ENCODE measurements at regions not wholly inside any gene's neighbourhood (a gene's known extent, or its start where the extent isn't known, plus 50 kb on each side); places are given as distances from the start of the nearest gene placed in this dataset.

DNA sequence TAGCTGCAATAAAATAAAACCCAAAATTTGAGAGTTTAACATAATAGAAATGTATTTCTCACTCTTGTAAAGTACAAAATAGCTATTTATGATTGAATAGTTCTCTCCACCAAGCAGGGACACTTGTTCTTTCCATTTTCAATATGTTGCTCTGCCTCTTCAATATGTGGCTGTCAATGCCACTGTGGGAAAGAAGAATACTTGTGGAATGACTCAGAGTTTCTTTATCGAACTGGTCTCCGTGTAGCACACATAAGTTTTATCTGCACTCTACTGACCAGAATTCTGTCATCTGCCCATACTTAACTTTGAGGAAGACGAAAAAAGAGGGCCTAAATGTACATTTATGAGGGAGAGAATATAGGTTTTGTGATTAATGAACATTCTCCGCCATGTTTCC lies 256.9 kb downstream of the ATXN7L3B start:
- no peaks in the 10 kb centered on the region for H3K9me3 ChIP-seq
- H3K4me1 ChIP-seq: no peaks in the 10 kb centered on the region
- intact Hi-C loops (cut with DNase I): no loop called here
- TF ChIP-seq POLR2A (IDR thresholded peaks at IDR 0.05) (no peak), POLR2AphosphoS5 (IDR thresholded peaks at IDR 0.05) (no peak), CTCF (IDR thresholded peaks at IDR 0.05) (no peak), EP300 (IDR thresholded peaks at IDR 0.05) (no peak)
- no peak for DNase-seq
- no peaks in the 10 kb centered on the region for H3K36me3 ChIP-seq
- H3K27ac ChIP-seq: no peak overlapping the region
- 85 to 91% methylated on average over 4 of the region's 4 CpGs for WGBS, 2 donors
- no peak overlapping the region for H3K4me3 ChIP-seq
- H3K27me3 ChIP-seq: no peaks in the 10 kb centered on the region

- H3K9me3 ChIP-seq: no peaks in the 10 kb centered on the region
- intact Hi-C loops (cut with DNase I): no loop called here
- WGBS, 2 donors: 32 to 67% methylated on average over 2 of the region's 2 CpGs
- no peak for DNase-seq
- TF ChIP-seq POLR2AphosphoS5 (IDR thresholded peaks at IDR 0.05): no peak
- TF ChIP-seq POLR2A (IDR thresholded peaks at IDR 0.05): no peak
- no peak for TF ChIP-seq EP300 (IDR thresholded peaks at IDR 0.05)
- TF ChIP-seq CTCF (IDR thresholded peaks at IDR 0.05): no peak
- H3K4me3 ChIP-seq: no peak overlapping the region
- H3K4me1 ChIP-seq: no peaks in the 10 kb centered on the region
- no peaks in the 10 kb centered on the region for H3K36me3 ChIP-seq
- H3K27me3 ChIP-seq: no peaks in the 10 kb centered on the region
- H3K27ac ChIP-seq: no peak overlapping the region
Observed at GRCh38 chr12:74801625-74802024, 264.0 kb downstream of the ATXN7L3B start.

GRCh38 chr12:74816398-74817175 lies 279.0 kb downstream of the ATXN7L3B start:
- no peak for DNase-seq
- intact Hi-C loops (cut with DNase I): no loop called here
- no peaks in the 10 kb centered on the region for H3K4me1 ChIP-seq
- TF ChIP-seq EP300 (IDR thresholded peaks at IDR 0.05) (no peak), POLR2A (IDR thresholded peaks at IDR 0.05) (no peak), POLR2AphosphoS5 (IDR thresholded peaks at IDR 0.05) (no peak), CTCF (IDR thresholded peaks at IDR 0.05) (no peak)
- 88 to 95% methylated on average over 10 of the region's 10 CpGs for WGBS, 2 donors
- no peaks in the 10 kb centered on the region for H3K27me3 ChIP-seq
- no peaks in the 10 kb centered on the region for H3K36me3 ChIP-seq
- no peak overlapping the region for H3K4me3 ChIP-seq
- no peak overlapping the region for H3K27ac ChIP-seq
- no peaks in the 10 kb centered on the region for H3K9me3 ChIP-seq

DNA sequence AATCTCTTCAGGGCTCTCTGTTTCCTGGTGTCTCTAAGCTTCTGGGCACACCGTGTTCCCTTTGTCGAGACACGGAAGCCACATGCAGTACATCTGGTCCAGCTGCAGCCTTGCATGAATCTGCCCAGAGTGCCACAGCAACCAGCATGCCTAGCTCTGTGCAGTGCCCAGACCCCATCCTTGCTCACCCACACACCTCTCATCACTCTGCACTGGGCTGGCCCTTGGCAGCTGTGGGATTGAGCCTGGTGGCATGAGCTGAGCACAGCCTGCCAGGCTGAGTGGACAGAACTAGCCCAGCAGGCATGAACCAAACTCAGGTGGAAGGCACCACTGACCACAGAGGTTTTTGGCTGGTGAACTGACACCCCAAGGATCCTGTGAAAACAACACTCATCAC lies 279.9 kb downstream of the ATXN7L3B start:
- no peaks in the 10 kb centered on the region for H3K4me1 ChIP-seq
- intact Hi-C loops (cut with DNase I): no loop called here
- H3K27ac ChIP-seq: no peak overlapping the region
- 97% methylated on average over 3 of the region's 3 CpGs for WGBS, 2 donors
- H3K36me3 ChIP-seq: no peaks in the 10 kb centered on the region
- no peak for DNase-seq
- no peaks in the 10 kb centered on the region for H3K27me3 ChIP-seq
- TF ChIP-seq EP300 (IDR thresholded peaks at IDR 0.05): no peak
- TF ChIP-seq POLR2AphosphoS5 (IDR thresholded peaks at IDR 0.05): no peak
- TF ChIP-seq CTCF (IDR thresholded peaks at IDR 0.05): no peak
- no peak for TF ChIP-seq POLR2A (IDR thresholded peaks at IDR 0.05)
- H3K4me3 ChIP-seq: no peak overlapping the region
- H3K9me3 ChIP-seq: no peaks in the 10 kb centered on the region

DNA sequence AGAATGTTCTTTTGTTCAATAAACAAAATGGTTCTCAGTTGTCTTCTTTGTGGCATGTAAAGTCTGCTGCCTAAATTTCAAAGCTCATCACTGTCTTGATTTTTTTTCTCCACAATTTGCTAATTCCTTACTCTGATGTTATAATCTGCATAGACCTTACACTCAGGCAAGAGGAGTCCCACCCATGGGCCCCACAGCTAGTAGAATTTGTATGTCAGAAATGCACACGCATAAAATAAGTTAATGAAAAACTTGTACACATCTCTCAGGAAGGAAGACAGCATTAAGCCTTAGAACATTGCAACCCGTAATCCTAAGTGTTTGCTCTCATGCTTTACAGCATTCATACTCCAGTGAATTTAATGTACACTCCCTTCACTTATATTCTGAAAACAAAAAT lies 280.8 kb downstream of the ATXN7L3B start:
- Histone ChIP-seq H3K9me3 (no peaks in the 10 kb centered on the region), H3K27me3 (no peaks in the 10 kb centered on the region), H3K36me3 (no peaks in the 10 kb centered on the region), H3K4me3 (no peak overlapping the region), H3K27ac (no peak overlapping the region), H3K4me1 (no peaks in the 10 kb centered on the region)
- no peak for DNase-seq
- intact Hi-C loops (cut with DNase I): no loop called here
- no peak for TF ChIP-seq POLR2AphosphoS5 (IDR thresholded peaks at IDR 0.05)
- TF ChIP-seq EP300 (IDR thresholded peaks at IDR 0.05): no peak
- WGBS, 2 donors: 13 to 71% methylated on average over 2 of the region's 2 CpGs

Data from sigmoid colon (tissue), 6 donors.